Hypothalamus (tissue), 51 donors: ENCODE measurements at regions not wholly inside any gene's neighbourhood (a gene's known extent, or its start where the extent isn't known, plus 50 kb on each side); places are given as distances from the start of the nearest gene placed in this dataset.
A peak's percentile ranks its signal among the peaks of the same experiment; 100 is the strongest.

ENCODE experiments used
- DNase-seq, 51 donors: peaks; one replicate each; lab custom pipeline; 2025; lab: John Stamatoyannopoulos, UW

- no peak for DNase-seq
Measured at GRCh38 chr16:85185303-85186100, 73.2 kb upstream of the CIBAR2 start.

- peak in 20 of 51 donors; percentile 13 to 65 (median 38) for DNase-seq
Measured at GRCh38 chr16:85187002-85187401, 74.7 kb upstream of the CIBAR2 start.

GRCh38 chr16:85187447-85187846 lies 75.2 kb upstream of the CIBAR2 start:
- no peak for DNase-seq

- DNase-seq = no peak
Measured at GRCh38 chr16:85187886-85188285, 75.6 kb upstream of the CIBAR2 start.

- DNase-seq = no peak
Measured at GRCh38 chr16:85188822-85189672, 76.8 kb upstream of the CIBAR2 start.

- DNase-seq = no peak
Measured at GRCh38 chr16:85190572-85190971, 78.3 kb upstream of the CIBAR2 start.

GRCh38 chr16:85191341-85191965 lies 79.2 kb upstream of the CIBAR2 start:
- DNase-seq = no peak

GRCh38 chr16:85192238-85193114 lies 80.2 kb upstream of the CIBAR2 start:
- peak in 1 of 51 donors; percentile 10 for DNase-seq

- DNase-seq = no peak
Measured at GRCh38 chr16:85193115-85193493, 80.8 kb upstream of the CIBAR2 start.

- DNase-seq = no peak
Measured at GRCh38 chr16:85193876-85194275, 81.6 kb upstream of the CIBAR2 start.

- no peak for DNase-seq
Measured at GRCh38 chr16:85194307-85195270, 82.3 kb upstream of the CIBAR2 start.

- no peak for DNase-seq
Measured at GRCh38 chr16:85195271-85195647, 83.0 kb upstream of the CIBAR2 start.

- DNase-seq = peak in 1 of 51 donors; percentile 15
Measured at GRCh38 chr16:85195900-85196772, 83.9 kb upstream of the CIBAR2 start.

- DNase-seq = no peak
Measured at GRCh38 chr16:85196976-85197375, 84.7 kb upstream of the CIBAR2 start.

- DNase-seq = no peak
Measured at GRCh38 chr16:85197611-85198566, 85.6 kb upstream of the CIBAR2 start.

GRCh38 chr16:85199069-85199725 lies 86.9 kb upstream of the CIBAR2 start:
- DNase-seq = no peak

GRCh38 chr16:85199880-85200279 lies 87.6 kb upstream of the CIBAR2 start:
- no peak for DNase-seq
